PC-9 (cell line): ENCODE measurements at regions not wholly inside any gene's neighbourhood (a gene's known extent, or its start where the extent isn't known, plus 50 kb on each side); places are given as distances from the start of the nearest gene placed in this dataset.

Experiments used
- BruUV-seq: library from RNA; stranded (reverse); fragments of 400-500 nt; replicated peaks from 2 replicates; lab custom pipeline; 2021; lab: Mats Ljungman, UMichigan
- CTCF ChIA-PET: fragments of 300-600 bp; sonication (Branson Sonifier 250); formaldehyde crosslinking; loops from one replicate; lab custom pipeline; 2022; ENCODE audit warnings: antibody characterized with exemption; lab: Charles Lee
- POLR2A ChIA-PET: fragments of 300-600 bp; sonication (Branson Sonifier 250); formaldehyde crosslinking; loops from one replicate; lab custom pipeline; 2022; ENCODE audit warnings: antibody characterized with exemption; ENCODE audit not compliant: unreplicated experiment; lab: Charles Lee
- DNase-seq, 2 experiments: peaks; one replicate each; pipeline versions ENCODE4 v3.0.0 to v3.0.0-alpha.2; 2015 to 2022; ENCODE audit warnings: mixed read lengths in 1 of 2
- H2AFZ ChIP-seq: fragments of 200-600 bp; sonication (generic); 2 replicates; pipeline ENCODE4 v1.8.1; 2017; ENCODE audit warnings: antibody characterized with exemption
- H3F3A ChIP-seq: fragments of 200-600 bp; sonication (generic); 2 replicates; pipeline ENCODE4 v1.8.1; 2017; ENCODE audit warnings: antibody characterized with exemption, mild to moderate bottlenecking, low read depth; ENCODE audit not compliant: insufficient read depth
- H3K27ac ChIP-seq: fragments of 200-600 bp; sonication (generic); 2 replicates; pipeline ENCODE4 v1.6.1; 2016; ENCODE audit warnings: mixed run types
- H3K27me3 ChIP-seq: fragments of 200-600 bp; sonication (generic); 2 replicates; pipeline ENCODE4 v1.6.1; 2016; ENCODE audit warnings: low read depth, mixed run types; ENCODE audit not compliant: insufficient read depth
- H3K36me3 ChIP-seq: fragments of 200-600 bp; sonication (generic); 2 replicates; pipeline ENCODE4 v1.6.1; 2016; ENCODE audit warnings: low read depth, mixed run types
- H3K4me1 ChIP-seq: fragments of 200-600 bp; sonication (generic); replicated peaks from 2 replicates; pipeline ENCODE4 v1.6.1; 2016; ENCODE audit warnings: mixed run types; ENCODE audit not compliant: insufficient read depth
- H3K4me2 ChIP-seq: fragments of 200-600 bp; sonication (generic); 2 replicates; pipeline ENCODE4 v1.6.1; 2017; ENCODE audit warnings: mixed run types
- H3K4me3 ChIP-seq: fragments of 200-600 bp; sonication (generic); 2 replicates; pipeline ENCODE4 v1.6.1; 2016; ENCODE audit warnings: mixed run types
- H3K79me2 ChIP-seq: fragments of 200-600 bp; sonication (generic); 2 replicates; pipeline ENCODE4 v1.6.1; 2017; ENCODE audit warnings: low read depth, mixed run types
- H3K9me2 ChIP-seq: fragments of 200-600 bp; sonication (generic); 2 replicates; pipeline ENCODE4 v1.8.1; 2017; ENCODE audit warnings: mild to moderate bottlenecking; ENCODE audit not compliant: insufficient read depth
- H3K9me3 ChIP-seq: fragments of 200-600 bp; sonication (generic); 2 replicates; pipeline ENCODE4 v1.8.1; 2016; ENCODE audit warnings: low read depth; ENCODE audit not compliant: insufficient read depth
- H4K20me1 ChIP-seq: fragments of 200-600 bp; sonication (generic); 2 replicates; pipeline ENCODE4 v1.8.1; 2017; ENCODE audit not compliant: insufficient read depth
- EZH2 ChIP-seq: fragments of 200-600 bp; sonication (generic); IDR thresholded peaks from 2 replicates; pipeline ENCODE4 v1.8.0; 2017; ENCODE audit warnings: antibody characterized with exemption, low read depth
- intact Hi-C: fragments of 100-400 bp; cut with micrococcal nuclease; formaldehyde crosslinking; loops from one replicate; pipeline ENCODE4 v1.10.0; 2022; ENCODE audit not compliant: unreplicated experiment
- TF ChIP-seq, protein P1 (sequence below): fragments of 200-600 bp; sonication (generic); conservative IDR thresholded peaks from 2 replicates; pipeline ENCODE4 v1.6.1; 2017; ENCODE audit warnings: mixed run types, antibody characterized with exemption, mild to moderate bottlenecking, moderate library complexity

DNA sequence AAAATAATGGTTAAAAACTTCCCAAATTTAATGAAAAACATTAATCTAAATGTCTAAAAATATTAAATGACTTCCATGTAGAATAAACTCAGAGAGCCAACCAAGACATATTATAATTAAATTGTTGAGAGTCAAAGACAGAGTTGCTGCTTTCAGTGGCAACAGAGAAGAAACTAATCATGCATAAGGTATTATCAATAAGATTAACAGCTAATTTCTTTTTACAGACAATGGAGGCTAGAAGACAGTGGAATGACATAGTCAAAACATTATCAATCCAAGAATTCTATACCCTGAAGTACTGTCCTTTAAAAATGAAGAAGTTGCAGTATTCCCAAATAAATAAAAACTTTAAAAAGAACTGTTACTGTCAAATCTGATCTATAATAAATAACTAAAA is 268.7 kb downstream of the IRX2 start:
- peaks cover 12% of the 10 kb centered on the region for H3K9me3 ChIP-seq
- H3K4me3 ChIP-seq = no peak overlapping the region
- no peak overlapping the region for H2AFZ ChIP-seq
- POLR2A ChIA-PET = no interaction called here
- no peaks in the 10 kb centered on the region for H3K4me1 ChIP-seq
- no TSS peak for BruUV-seq
- H3K36me3 ChIP-seq = no peaks in the 10 kb centered on the region
- no peak overlapping the region for H3K4me2 ChIP-seq
- CTCF ChIA-PET = no interaction called here
- H3F3A ChIP-seq = no peaks in the 10 kb centered on the region
- H4K20me1 ChIP-seq = no peaks in the 10 kb centered on the region
- H3K27me3 ChIP-seq = peaks cover 17% of the 10 kb centered on the region
- TF ChIP-seq, protein P1, sequence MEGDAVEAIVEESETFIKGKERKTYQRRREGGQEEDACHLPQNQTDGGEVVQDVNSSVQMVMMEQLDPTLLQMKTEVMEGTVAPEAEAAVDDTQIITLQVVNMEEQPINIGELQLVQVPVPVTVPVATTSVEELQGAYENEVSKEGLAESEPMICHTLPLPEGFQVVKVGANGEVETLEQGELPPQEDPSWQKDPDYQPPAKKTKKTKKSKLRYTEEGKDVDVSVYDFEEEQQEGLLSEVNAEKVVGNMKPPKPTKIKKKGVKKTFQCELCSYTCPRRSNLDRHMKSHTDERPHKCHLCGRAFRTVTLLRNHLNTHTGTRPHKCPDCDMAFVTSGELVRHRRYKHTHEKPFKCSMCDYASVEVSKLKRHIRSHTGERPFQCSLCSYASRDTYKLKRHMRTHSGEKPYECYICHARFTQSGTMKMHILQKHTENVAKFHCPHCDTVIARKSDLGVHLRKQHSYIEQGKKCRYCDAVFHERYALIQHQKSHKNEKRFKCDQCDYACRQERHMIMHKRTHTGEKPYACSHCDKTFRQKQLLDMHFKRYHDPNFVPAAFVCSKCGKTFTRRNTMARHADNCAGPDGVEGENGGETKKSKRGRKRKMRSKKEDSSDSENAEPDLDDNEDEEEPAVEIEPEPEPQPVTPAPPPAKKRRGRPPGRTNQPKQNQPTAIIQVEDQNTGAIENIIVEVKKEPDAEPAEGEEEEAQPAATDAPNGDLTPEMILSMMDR = no peak
- no peak for TF ChIP-seq EZH2
- no peak overlapping the region for H3K27ac ChIP-seq
- H3K79me2 ChIP-seq = no peaks in the 10 kb centered on the region
- no peaks in the 10 kb centered on the region; the same call in 1 of the 2 replicates for H3K9me2 ChIP-seq
- intact Hi-C loops = no loop called here
- no peak for DNase-seq

DNA sequence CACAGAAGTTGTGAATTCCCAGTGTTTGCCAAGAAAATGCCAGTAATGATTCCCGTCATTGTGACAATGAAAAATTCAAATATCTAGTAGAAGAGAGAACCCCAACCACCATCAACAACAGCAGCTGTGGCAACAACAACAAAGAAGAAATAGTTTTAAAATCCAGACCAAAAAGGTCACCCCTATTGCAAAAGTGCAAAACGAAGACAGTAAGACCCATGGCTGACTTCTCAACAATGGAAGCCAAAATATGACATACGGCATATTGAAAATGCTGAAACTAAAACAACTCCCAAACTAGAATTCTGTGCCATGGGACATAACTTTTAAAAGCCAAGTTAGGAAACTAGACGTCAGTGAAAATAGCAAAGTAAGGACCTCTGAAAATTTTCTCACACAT is 270.6 kb downstream of the IRX2 start:
- Histone ChIP-seq H3K4me1 (no peaks in the 10 kb centered on the region), H2AFZ (no peak overlapping the region), H3K36me3 (no peaks in the 10 kb centered on the region), H3K79me2 (no peaks in the 10 kb centered on the region), H3K4me3 (no peak overlapping the region), H3K4me2 (no peak overlapping the region), H3K9me3 (peaks cover 12% of the 10 kb centered on the region), H3F3A (no peaks in the 10 kb centered on the region), H3K27me3 (peaks cover 36% of the 10 kb centered on the region), H3K9me2 (no peaks in the 10 kb centered on the region; the same call in 1 of the 2 replicates), H4K20me1 (no peaks in the 10 kb centered on the region), H3K27ac (no peak overlapping the region)
- CTCF ChIA-PET = no interaction called here
- intact Hi-C loops = no loop called here
- POLR2A ChIA-PET = no interaction called here
- DNase-seq = no peak
- BruUV-seq = no TSS peak
- TF ChIP-seq, protein P1 = no peak
- no peak for TF ChIP-seq EZH2

DNA sequence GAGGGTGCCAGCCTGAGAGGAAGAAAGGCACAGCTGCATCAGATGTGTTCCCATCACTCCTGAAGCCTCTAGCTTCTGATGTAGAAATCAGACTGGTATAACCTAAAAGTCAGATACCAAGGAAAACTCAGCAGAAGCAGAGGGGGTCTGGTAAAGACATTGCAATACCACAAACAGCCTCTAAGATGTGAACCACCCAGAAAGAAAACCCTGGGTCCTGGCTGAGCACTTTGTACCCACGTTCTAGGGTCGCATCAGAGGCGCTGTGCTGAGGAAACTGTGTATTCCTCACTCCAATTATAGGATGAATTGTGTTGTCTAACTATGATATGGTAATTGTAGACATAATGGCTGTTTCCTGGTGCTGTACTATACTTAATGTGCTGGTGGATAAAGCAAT is 275.6 kb downstream of the IRX2 start:
- H3K4me3 ChIP-seq = no peak overlapping the region
- intact Hi-C loops = no loop called here
- H2AFZ ChIP-seq = no peak overlapping the region
- DNase-seq = no peak
- H3K9me3 ChIP-seq = no peaks in the 10 kb centered on the region
- BruUV-seq = no TSS peak
- no peaks in the 10 kb centered on the region for H3K36me3 ChIP-seq
- H3F3A ChIP-seq = no peaks in the 10 kb centered on the region
- H3K4me2 ChIP-seq = no peak overlapping the region
- no peaks in the 10 kb centered on the region for H3K4me1 ChIP-seq
- H4K20me1 ChIP-seq = no peaks in the 10 kb centered on the region
- ChIA-PET POLR2A (no interaction called here), CTCF (no interaction called here)
- no peak overlapping the region for H3K27ac ChIP-seq
- H3K79me2 ChIP-seq = no peaks in the 10 kb centered on the region
- H3K9me2 ChIP-seq = no peaks in the 10 kb centered on the region
- TF ChIP-seq, protein P1 = no peak
- no peak for TF ChIP-seq EZH2
- peaks cover 85% of the 10 kb centered on the region for H3K27me3 ChIP-seq
